Keratinocyte (primary cell): ENCODE measurements at regions not wholly inside any gene's neighbourhood (a gene's known extent, or its start where the extent isn't known, plus 50 kb on each side); places are given as distances from the start of the nearest gene placed in this dataset.

ENCODE experiments used
- EZH2 ChIP-seq: IDR thresholded peaks from one replicate; pipeline ENCODE4 v1.6.1; 2012; ENCODE audit warnings: inconsistent platforms, mild to moderate bottlenecking, low read length, moderate library complexity
- TF ChIP-seq, protein P1 (sequence below), 3 experiments: IDR thresholded peaks in 1 of 3; conservative IDR thresholded peaks in 1 of 3; optimal IDR thresholded peaks in 1 of 3; 2 replicates in 2 of 3; 3 replicates in 1 of 3; pipeline versions ENCODE3 to v1.5.1; 2011; ENCODE audit warnings: low read length in 3 of 3, mild to moderate bottlenecking in 3 of 3, moderate library complexity in 2 of 3, control low read depth in 1 of 3, inconsistent platforms in 1 of 3; ENCODE audit not compliant: insufficient read depth in 2 of 3; ENCODE audit errors: extremely low read depth in 1 of 3

DNA sequence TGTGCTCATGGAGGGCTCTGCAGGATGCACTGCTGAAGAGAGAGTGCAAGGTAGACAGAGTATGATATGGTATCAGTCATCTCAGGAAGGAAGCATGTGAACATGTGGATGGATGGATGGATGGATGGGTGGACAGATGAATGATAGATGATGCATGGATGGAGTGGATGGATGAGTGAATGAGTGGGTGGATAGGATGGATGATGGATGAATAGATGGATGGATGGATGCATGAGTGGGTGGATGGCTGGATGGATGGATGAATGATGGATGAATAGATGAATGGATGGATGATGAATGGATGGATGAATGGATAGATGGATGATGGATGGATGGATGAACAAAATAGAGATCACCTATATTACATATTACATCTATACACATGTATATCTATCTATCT lies 341.3 kb downstream of the DRD1 start:
- TF ChIP-seq, protein P1, sequence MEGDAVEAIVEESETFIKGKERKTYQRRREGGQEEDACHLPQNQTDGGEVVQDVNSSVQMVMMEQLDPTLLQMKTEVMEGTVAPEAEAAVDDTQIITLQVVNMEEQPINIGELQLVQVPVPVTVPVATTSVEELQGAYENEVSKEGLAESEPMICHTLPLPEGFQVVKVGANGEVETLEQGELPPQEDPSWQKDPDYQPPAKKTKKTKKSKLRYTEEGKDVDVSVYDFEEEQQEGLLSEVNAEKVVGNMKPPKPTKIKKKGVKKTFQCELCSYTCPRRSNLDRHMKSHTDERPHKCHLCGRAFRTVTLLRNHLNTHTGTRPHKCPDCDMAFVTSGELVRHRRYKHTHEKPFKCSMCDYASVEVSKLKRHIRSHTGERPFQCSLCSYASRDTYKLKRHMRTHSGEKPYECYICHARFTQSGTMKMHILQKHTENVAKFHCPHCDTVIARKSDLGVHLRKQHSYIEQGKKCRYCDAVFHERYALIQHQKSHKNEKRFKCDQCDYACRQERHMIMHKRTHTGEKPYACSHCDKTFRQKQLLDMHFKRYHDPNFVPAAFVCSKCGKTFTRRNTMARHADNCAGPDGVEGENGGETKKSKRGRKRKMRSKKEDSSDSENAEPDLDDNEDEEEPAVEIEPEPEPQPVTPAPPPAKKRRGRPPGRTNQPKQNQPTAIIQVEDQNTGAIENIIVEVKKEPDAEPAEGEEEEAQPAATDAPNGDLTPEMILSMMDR (optimal IDR thresholded peaks at IDR 0.05 in 1 of 3, IDR thresholded peaks at IDR 0.05 in 1 of 3, conservative IDR thresholded peaks at IDR 0.05 in 1 of 3; ENCODE audit: extremely low read depth in 1 of 3, insufficient read depth in 2 of 3, low read length in 3 of 3) = no peak
- TF ChIP-seq EZH2 = no peak
